RWPE2 (cell line): ENCODE measurements at regions not wholly inside any gene's neighbourhood (a gene's known extent, or its start where the extent isn't known, plus 50 kb on each side); places are given as distances from the start of the nearest gene placed in this dataset.

Experiments
- ATAC-seq: fragments of 200-7000 bp; cut with Tn5 transposase; 3 replicates; pipeline ENCODE4 v1.9.1; 2021; ENCODE audit warnings: low read depth
- DNase-seq: peaks from one replicate; pipeline ENCODE4 v3.0.0-alpha.2; 2020; ENCODE audit warnings: low spot score
- H3K27ac ChIP-seq: fragments of 450-650 bp; 2 replicates; pipeline ENCODE4 v1.5.1; 2017; ENCODE audit warnings: mild to moderate bottlenecking; ENCODE audit not compliant: poor library complexity, severe bottlenecking
- H3K27me3 ChIP-seq: fragments of 250-450 bp; sonication (Bioruptor Pico); 2 replicates; pipeline ENCODE4 v1.5.1; 2021; ENCODE audit warnings: mild to moderate bottlenecking, moderate library complexity; ENCODE audit not compliant: insufficient read depth, poor library complexity, severe bottlenecking
- H3K36me3 ChIP-seq: fragments of 250-450 bp; sonication (Bioruptor Pico); 2 replicates; pipeline ENCODE4 v1.5.1; 2020; ENCODE audit warnings: low read depth, mild to moderate bottlenecking, moderate library complexity
- H3K4me1 ChIP-seq: fragments of 250-450 bp; sonication (Bioruptor Pico); 2 replicates; pipeline ENCODE4 v1.5.1; 2021; ENCODE audit warnings: mild to moderate bottlenecking, moderate library complexity; ENCODE audit not compliant: insufficient read depth, poor library complexity, severe bottlenecking
- H3K4me3 ChIP-seq: fragments of 250-450 bp; sonication (Bioruptor Pico); 2 replicates; pipeline ENCODE4 v1.5.1; 2021; ENCODE audit warnings: mild to moderate bottlenecking, moderate library complexity; ENCODE audit not compliant: severe bottlenecking
- H3K9me3 ChIP-seq: fragments of 250-450 bp; sonication (Bioruptor Pico); 2 replicates; pipeline ENCODE4 v1.5.1; 2021; ENCODE audit warnings: mild to moderate bottlenecking, moderate library complexity; ENCODE audit not compliant: severe bottlenecking
- CTCF ChIP-seq: fragments of 450-650 bp; IDR thresholded peaks from one replicate; pipeline ENCODE4 v1.5.1; 2017; ENCODE audit warnings: mild to moderate bottlenecking, moderate library complexity; ENCODE audit not compliant: poor library complexity, severe bottlenecking

GRCh38 chr7:25633426-25634036, 405.2 kb upstream of the NPVF start:
- Histone ChIP-seq H3K27ac (no peak overlapping the region), H3K36me3 (no peaks in the 10 kb centered on the region), H3K4me1 (no peaks in the 10 kb centered on the region), H3K27me3 (peaks cover 6% of the 10 kb centered on the region), H3K4me3 (no peak overlapping the region), H3K9me3 (peaks cover 3% of the 10 kb centered on the region)
- no peak for DNase-seq
- ATAC-seq, result no peak
- TF ChIP-seq CTCF, result no peak

- DNase-seq (no peak), ATAC-seq (no peak; the same call in 2 of the 3 replicates)
- TF ChIP-seq CTCF, result no peak
- no peaks in the 10 kb centered on the region for H3K36me3 ChIP-seq
- peaks cover 6% of the 10 kb centered on the region for H3K27me3 ChIP-seq
- peaks cover 3% of the 10 kb centered on the region for H3K9me3 ChIP-seq
- no peak overlapping the region for H3K27ac ChIP-seq
- H3K4me3 ChIP-seq, result no peak overlapping the region
- H3K4me1 ChIP-seq, result no peaks in the 10 kb centered on the region
Measured at GRCh38 chr7:25636168-25636567, 407.9 kb upstream of the NPVF start.

- no peak for TF ChIP-seq CTCF
- Histone ChIP-seq H3K4me3 (no peak overlapping the region), H3K27me3 (peaks cover 3% of the 10 kb centered on the region), H3K9me3 (peaks cover 3% of the 10 kb centered on the region), H3K36me3 (no peaks in the 10 kb centered on the region), H3K27ac (no peak overlapping the region), H3K4me1 (no peaks in the 10 kb centered on the region)
- no peak for ATAC-seq
- DNase-seq, result no peak
Measured at GRCh38 chr7:25636871-25637283, 408.6 kb upstream of the NPVF start.

GRCh38 chr7:25638068-25638467, 409.8 kb upstream of the NPVF start:
- TF ChIP-seq CTCF, result no peak
- no peaks in the 10 kb centered on the region for H3K4me1 ChIP-seq
- H3K27ac ChIP-seq, result no peak overlapping the region
- peaks cover 3% of the 10 kb centered on the region for H3K9me3 ChIP-seq
- ATAC-seq (no peak), DNase-seq (no peak)
- no peaks in the 10 kb centered on the region for H3K36me3 ChIP-seq
- H3K27me3 ChIP-seq, result peaks cover under 1% of the 10 kb centered on the region
- no peak overlapping the region for H3K4me3 ChIP-seq

GRCh38 chr7:25638590-25639244, 410.4 kb upstream of the NPVF start:
- ATAC-seq, result no peak
- Histone ChIP-seq H3K4me1 (no peaks in the 10 kb centered on the region), H3K27me3 (no peaks in the 10 kb centered on the region), H3K9me3 (peaks cover 3% of the 10 kb centered on the region), H3K4me3 (no peak overlapping the region), H3K36me3 (no peaks in the 10 kb centered on the region), H3K27ac (no peak overlapping the region)
- TF ChIP-seq CTCF, result no peak
- no peak for DNase-seq
